ENCODE measurements at regions not wholly inside any gene's neighbourhood (a gene's known extent, or its start where the extent isn't known, plus 50 kb on each side); places are given as distances from the start of the nearest gene placed in this dataset.
"Not testable (repeated sequence)": the region's sequence is repeated elsewhere in the genome, so short reads cannot be mapped to it uniquely, and the experiment has no call there.

GRCh38 chr2:87409601-87410000, 338.3 kb upstream of the PLGLB2 start:
- H3K4me3 Mint-ChIP-seq; H3K36me3 Mint-ChIP-seq (ENCODE audit: low read depth); H3K27ac Mint-ChIP-seq; H3K27me3 Mint-ChIP-seq (ENCODE audit: insufficient read depth); DNase-seq (ENCODE audit: low spot score); H3K4me1 Mint-ChIP-seq (ENCODE audit: low read depth); intact Hi-C loops (cut with micrococcal nuclease); H3K9me3 Mint-ChIP-seq: not testable (repeated sequence)

GRCh38 chr2:87410371-87410770, 337.5 kb upstream of the PLGLB2 start:
- DNase-seq (ENCODE audit: low spot score); H3K27ac Mint-ChIP-seq; H3K36me3 Mint-ChIP-seq (ENCODE audit: low read depth): not testable (repeated sequence)

DNA sequence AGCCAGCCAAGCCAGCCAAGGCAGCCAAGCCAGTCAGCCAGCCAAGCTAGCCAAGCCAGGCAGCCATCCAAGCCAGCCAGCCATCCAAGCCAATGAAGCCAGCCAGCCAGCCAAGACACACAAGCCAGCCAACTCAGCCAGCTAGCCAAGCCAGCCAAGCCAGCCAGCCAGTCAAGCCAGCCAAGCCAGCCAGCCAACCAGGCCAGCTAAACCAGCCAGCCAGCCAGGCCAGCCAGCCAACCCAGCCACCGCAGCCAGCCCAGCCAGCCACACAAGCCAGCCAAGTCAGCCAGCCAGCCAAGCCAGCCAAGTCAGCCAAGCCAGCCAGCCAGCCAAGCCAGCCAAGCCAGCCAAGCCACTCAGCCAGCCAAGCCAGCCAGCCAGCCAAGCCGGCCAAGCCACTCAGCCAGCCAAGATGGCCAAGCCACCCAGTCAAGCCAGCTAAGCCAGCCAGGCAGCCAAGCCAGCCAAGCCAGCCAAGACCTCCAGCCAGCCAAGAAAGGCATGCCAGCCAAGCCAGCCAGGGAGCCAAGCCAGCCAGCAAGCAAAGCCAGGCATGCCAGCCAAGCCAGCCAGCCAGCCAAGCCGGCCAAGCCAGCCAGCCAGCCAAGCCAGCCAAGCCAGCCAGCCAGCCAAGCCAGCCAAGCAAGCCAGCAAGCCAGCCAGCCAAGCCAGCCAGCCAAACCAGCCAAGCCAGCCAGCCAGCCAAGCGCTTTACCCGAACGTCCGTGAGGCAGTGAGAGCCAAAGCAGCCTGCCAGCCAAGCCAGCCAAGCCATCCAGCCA, 335.7 kb upstream of the PLGLB2 start:
- H3K27me3 Mint-ChIP-seq (ENCODE audit: insufficient read depth); H3K27ac Mint-ChIP-seq; DNase-seq (ENCODE audit: low spot score); H3K4me1 Mint-ChIP-seq (ENCODE audit: low read depth); H3K36me3 Mint-ChIP-seq (ENCODE audit: low read depth); intact Hi-C loops (cut with micrococcal nuclease); H3K9me3 Mint-ChIP-seq; H3K4me3 Mint-ChIP-seq: not testable (repeated sequence)

More at GRCh38 chr2:87410371-87410770, 337.5 kb upstream of the PLGLB2 start:
- intact Hi-C loops (cut with micrococcal nuclease); H3K27me3 Mint-ChIP-seq (ENCODE audit: insufficient read depth); H3K9me3 Mint-ChIP-seq; H3K4me1 Mint-ChIP-seq (ENCODE audit: low read depth); H3K4me3 Mint-ChIP-seq: not testable (repeated sequence)

DNA sequence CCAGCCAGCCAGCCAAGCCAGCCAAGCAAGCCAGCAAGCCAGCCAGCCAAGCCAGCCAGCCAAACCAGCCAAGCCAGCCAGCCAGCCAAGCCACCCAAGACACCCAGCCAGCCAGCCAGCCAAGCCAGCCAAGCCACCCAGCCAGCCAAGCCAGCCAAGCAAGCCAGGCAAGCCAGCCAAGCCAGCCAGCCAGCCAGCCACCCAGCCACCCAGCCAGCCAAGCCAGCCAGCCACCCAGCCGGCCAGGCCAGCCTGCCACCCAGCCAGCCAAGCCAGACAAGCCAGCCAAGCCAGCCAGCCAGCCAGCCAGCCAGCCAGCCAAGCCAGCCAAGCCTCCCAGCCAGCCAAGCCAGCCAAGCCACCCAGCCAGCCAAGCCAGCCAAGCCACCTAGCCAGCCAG, 333.6 kb upstream of the PLGLB2 start:
- H3K4me1 Mint-ChIP-seq (ENCODE audit: low read depth); DNase-seq (ENCODE audit: low spot score); intact Hi-C loops (cut with micrococcal nuclease); H3K9me3 Mint-ChIP-seq; H3K27me3 Mint-ChIP-seq (ENCODE audit: insufficient read depth); H3K36me3 Mint-ChIP-seq (ENCODE audit: low read depth); H3K27ac Mint-ChIP-seq; H3K4me3 Mint-ChIP-seq: not testable (repeated sequence)

DNA sequence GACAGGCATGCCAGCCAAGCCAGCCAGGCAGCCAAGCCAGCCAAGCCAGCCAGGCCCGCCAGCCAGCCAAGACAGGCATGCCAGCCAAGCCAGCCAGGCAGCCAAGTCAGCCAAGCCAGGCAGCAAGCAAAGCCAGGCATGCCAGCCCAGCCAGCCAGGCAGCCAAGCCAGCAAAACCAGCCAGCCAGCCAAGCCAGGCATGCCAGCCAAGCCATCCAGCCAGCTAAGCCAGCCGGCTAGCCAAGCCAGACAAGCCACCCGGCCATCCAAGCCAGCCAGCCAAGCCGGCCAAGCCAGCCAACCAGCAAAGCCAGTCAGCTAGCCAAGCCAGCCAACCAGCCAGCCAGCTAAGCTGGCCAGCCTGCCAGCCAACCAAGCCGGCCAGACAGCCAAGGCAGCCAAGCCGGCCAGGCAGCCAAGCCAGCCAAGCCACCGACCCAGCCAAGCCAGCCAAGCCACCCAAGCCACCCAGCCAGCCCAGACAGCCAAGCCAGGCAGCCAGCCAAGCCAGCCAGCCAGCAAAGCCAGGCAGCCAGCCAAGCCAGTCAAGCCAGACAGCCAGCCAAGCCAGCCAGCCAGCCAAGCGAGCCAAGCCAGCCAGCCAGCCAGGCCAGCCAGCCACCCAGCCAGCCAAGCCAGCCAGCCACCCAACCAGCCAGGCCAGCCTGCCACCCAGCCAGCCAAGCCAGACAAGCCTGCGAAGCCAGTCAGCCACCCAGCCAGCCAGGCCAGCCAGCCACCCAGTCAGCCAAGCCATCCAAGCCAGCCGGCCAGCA, 332.9 kb upstream of the PLGLB2 start:
- intact Hi-C loops (cut with micrococcal nuclease); DNase-seq (ENCODE audit: low spot score); H3K27ac Mint-ChIP-seq; H3K4me1 Mint-ChIP-seq (ENCODE audit: low read depth); H3K27me3 Mint-ChIP-seq (ENCODE audit: insufficient read depth); H3K36me3 Mint-ChIP-seq (ENCODE audit: low read depth); H3K4me3 Mint-ChIP-seq; H3K9me3 Mint-ChIP-seq: not testable (repeated sequence)

GRCh38 chr2:87415586-87416265, 332.2 kb upstream of the PLGLB2 start:
- H3K9me3 Mint-ChIP-seq; H3K4me3 Mint-ChIP-seq; DNase-seq (ENCODE audit: low spot score); intact Hi-C loops (cut with micrococcal nuclease); H3K36me3 Mint-ChIP-seq (ENCODE audit: low read depth); H3K27ac Mint-ChIP-seq; H3K27me3 Mint-ChIP-seq (ENCODE audit: insufficient read depth); H3K4me1 Mint-ChIP-seq (ENCODE audit: low read depth): not testable (repeated sequence)

DNA sequence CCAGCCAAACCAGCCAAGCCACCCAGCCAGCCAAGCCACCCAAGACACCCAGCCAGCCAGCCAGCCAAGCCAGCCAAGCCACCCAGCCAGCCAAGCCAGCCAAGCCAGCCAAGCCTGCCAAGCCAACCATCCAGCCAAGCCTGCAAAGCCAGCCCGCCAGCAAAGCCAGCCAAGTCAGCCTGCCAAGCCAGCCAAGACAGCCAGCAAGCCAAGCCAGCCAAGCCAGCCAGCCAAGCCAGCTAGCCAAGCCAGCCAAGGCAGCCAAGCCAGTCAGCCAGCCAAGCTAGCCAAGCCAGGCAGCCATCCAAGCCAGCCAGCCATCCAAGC, 331.7 kb upstream of the PLGLB2 start:
- H3K4me3 Mint-ChIP-seq; H3K27ac Mint-ChIP-seq; H3K27me3 Mint-ChIP-seq (ENCODE audit: insufficient read depth); DNase-seq (ENCODE audit: low spot score); H3K36me3 Mint-ChIP-seq (ENCODE audit: low read depth); intact Hi-C loops (cut with micrococcal nuclease); H3K4me1 Mint-ChIP-seq (ENCODE audit: low read depth); H3K9me3 Mint-ChIP-seq: not testable (repeated sequence)

DNA sequence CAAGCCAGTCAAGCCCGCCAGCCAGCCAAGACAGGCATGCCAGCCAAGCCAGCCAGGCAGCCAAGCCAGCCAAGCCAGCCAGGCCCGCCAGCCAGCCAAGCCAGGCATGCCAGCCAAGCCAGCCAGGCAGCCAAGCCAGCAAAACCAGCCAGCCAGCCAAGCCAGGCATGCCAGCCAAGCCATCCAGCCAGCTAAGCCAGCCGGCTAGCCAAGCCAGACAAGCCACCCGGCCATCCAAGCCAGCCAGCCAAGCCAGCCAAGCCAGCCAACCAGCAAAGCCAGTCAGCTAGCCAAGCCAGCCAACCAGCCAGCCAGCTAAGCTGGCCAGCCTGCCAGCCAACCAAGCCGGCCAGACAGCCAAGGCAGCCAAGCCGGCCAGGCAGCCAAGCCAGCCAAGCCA, 330.7 kb upstream of the PLGLB2 start:
- H3K27me3 Mint-ChIP-seq (ENCODE audit: insufficient read depth); H3K4me1 Mint-ChIP-seq (ENCODE audit: low read depth); H3K27ac Mint-ChIP-seq; H3K9me3 Mint-ChIP-seq; intact Hi-C loops (cut with micrococcal nuclease); DNase-seq (ENCODE audit: low spot score); H3K36me3 Mint-ChIP-seq (ENCODE audit: low read depth); H3K4me3 Mint-ChIP-seq: not testable (repeated sequence)

- H3K27me3 Mint-ChIP-seq (ENCODE audit: insufficient read depth); H3K27ac Mint-ChIP-seq; H3K36me3 Mint-ChIP-seq (ENCODE audit: low read depth); H3K4me3 Mint-ChIP-seq; H3K4me1 Mint-ChIP-seq (ENCODE audit: low read depth); H3K9me3 Mint-ChIP-seq; DNase-seq (ENCODE audit: low spot score); intact Hi-C loops (cut with micrococcal nuclease): not testable (repeated sequence)
Observed at GRCh38 chr2:87417742-87418567, 329.9 kb upstream of the PLGLB2 start.

- H3K4me3 Mint-ChIP-seq; DNase-seq (ENCODE audit: low spot score); intact Hi-C loops (cut with micrococcal nuclease); H3K27ac Mint-ChIP-seq; H3K4me1 Mint-ChIP-seq (ENCODE audit: low read depth); H3K36me3 Mint-ChIP-seq (ENCODE audit: low read depth); H3K27me3 Mint-ChIP-seq (ENCODE audit: insufficient read depth); H3K9me3 Mint-ChIP-seq: not testable (repeated sequence)
Observed at GRCh38 chr2:87418823-87419822, 328.8 kb upstream of the PLGLB2 start.

DNA sequence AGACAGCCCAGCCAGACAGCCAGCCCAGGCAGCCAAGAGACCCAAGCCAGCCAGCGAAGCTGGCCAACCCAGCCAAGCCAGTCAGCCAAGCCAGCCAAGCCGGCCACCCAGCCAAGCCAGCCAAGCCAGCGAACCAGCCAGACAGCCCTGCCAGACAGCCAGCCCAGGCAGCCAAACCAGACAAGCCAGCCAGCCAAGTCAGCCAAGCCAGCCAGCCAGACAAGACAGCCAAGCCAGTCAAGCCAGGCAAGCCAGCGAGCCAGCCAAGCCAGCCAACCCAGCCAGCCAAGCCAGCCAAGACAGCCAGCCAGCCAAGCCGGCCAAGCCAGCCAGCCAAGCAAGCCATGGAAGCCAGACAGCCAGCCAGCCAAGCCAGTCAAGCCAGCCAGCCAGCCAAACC, 327.9 kb upstream of the PLGLB2 start:
- DNase-seq (ENCODE audit: low spot score); H3K4me1 Mint-ChIP-seq (ENCODE audit: low read depth); H3K27me3 Mint-ChIP-seq (ENCODE audit: insufficient read depth); intact Hi-C loops (cut with micrococcal nuclease); H3K4me3 Mint-ChIP-seq; H3K27ac Mint-ChIP-seq; H3K36me3 Mint-ChIP-seq (ENCODE audit: low read depth); H3K9me3 Mint-ChIP-seq: not testable (repeated sequence)

- H3K4me1 Mint-ChIP-seq (ENCODE audit: low read depth); H3K27ac Mint-ChIP-seq; H3K36me3 Mint-ChIP-seq (ENCODE audit: low read depth); H3K27me3 Mint-ChIP-seq (ENCODE audit: insufficient read depth); DNase-seq (ENCODE audit: low spot score); H3K4me3 Mint-ChIP-seq; H3K9me3 Mint-ChIP-seq; intact Hi-C loops (cut with micrococcal nuclease): not testable (repeated sequence)
Observed at GRCh38 chr2:87420954-87421353, 326.9 kb upstream of the PLGLB2 start.

Data from activated T-helper 1 cell treated with anti-CD3 and anti-CD28 coated beads, Interleukin-12 subunit alpha, Interleukin-12 subunit beta, Interleukin-2, Interleukin-4 antibody, amounts not matched to agents 30 ng/mL and 10 ng/mL and 1 ng/mL, durations not matched to agents 14 hours and 24 hours and 36 hours (primary cell).